HG02840 (cell line): ENCODE measurements at regions not wholly inside any gene's neighbourhood (a gene's known extent, or its start where the extent isn't known, plus 50 kb on each side); places are given as distances from the start of the nearest gene placed in this dataset.

ENCODE experiments used
- ATAC-seq: cut with Tn5 transposase; IDR thresholded peaks from one replicate; pipeline ENCODE4 v1.9.1; 2021; ENCODE audit warnings: mild to moderate bottlenecking, moderate library complexity, moderate number of reproducible peaks; ENCODE audit not compliant: unreplicated experiment, low FRiP score

- no peak for ATAC-seq
Observed at GRCh38 chr6:15960740-15961634, 167.9 kb upstream of the MYLIP start.

GRCh38 chr6:15957655-15958169 is 171.2 kb upstream of the MYLIP start:
- ATAC-seq = no peak

- no peak for ATAC-seq
Observed at GRCh38 chr6:15956205-15957106, 172.4 kb upstream of the MYLIP start.

GRCh38 chr6:15955484-15955883 is 173.4 kb upstream of the MYLIP start:
- no peak for ATAC-seq

GRCh38 chr6:15953152-15953880 is 175.6 kb upstream of the MYLIP start:
- ATAC-seq = no peak

GRCh38 chr6:15952231-15953151 is 176.4 kb upstream of the MYLIP start:
- no peak for ATAC-seq

- ATAC-seq = no peak
Observed at GRCh38 chr6:15950962-15951569, 177.8 kb upstream of the MYLIP start.

GRCh38 chr6:15949982-15950381 is 178.9 kb upstream of the MYLIP start:
- no peak for ATAC-seq

- no peak for ATAC-seq
Observed at GRCh38 chr6:15948930-15949900, 179.7 kb upstream of the MYLIP start.

GRCh38 chr6:15947923-15948322 is 181.0 kb upstream of the MYLIP start:
- no peak for ATAC-seq

GRCh38 chr6:15947436-15947835 is 181.4 kb upstream of the MYLIP start:
- no peak for ATAC-seq

GRCh38 chr6:15946701-15947385 is 182.0 kb upstream of the MYLIP start:
- ATAC-seq = no peak

- no peak for ATAC-seq
Observed at GRCh38 chr6:15945593-15946159, 183.2 kb upstream of the MYLIP start.

- ATAC-seq = no peak
Observed at GRCh38 chr6:15943423-15943822, 185.5 kb upstream of the MYLIP start.

- no peak for ATAC-seq
Observed at GRCh38 chr6:15941168-15941567, 187.7 kb upstream of the MYLIP start.

- no peak for ATAC-seq
Observed at GRCh38 chr6:15938107-15938506, 190.8 kb upstream of the MYLIP start.

- no peak for ATAC-seq
Observed at GRCh38 chr6:15937602-15938001, 191.3 kb upstream of the MYLIP start.
